Hematopoietic multipotent progenitor cell treated with erythropoietin and hydrocortisone succinate and interleukin-3 and kit ligand, for 8 days (in vitro differentiated cells): ENCODE measurements at regions not wholly inside any gene's neighbourhood (a gene's known extent, or its start where the extent isn't known, plus 50 kb on each side); places are given as distances from the start of the nearest gene placed in this dataset.

Source experiments
- DNase-seq: peaks from one replicate; pipeline ENCODE4 v3.0.0-alpha.2; 2015

- DNase-seq = no peak
These were observed 125.2 kb upstream of the SMIM23 start for GRCh38 chr5:171660434-171660833.

DNA sequence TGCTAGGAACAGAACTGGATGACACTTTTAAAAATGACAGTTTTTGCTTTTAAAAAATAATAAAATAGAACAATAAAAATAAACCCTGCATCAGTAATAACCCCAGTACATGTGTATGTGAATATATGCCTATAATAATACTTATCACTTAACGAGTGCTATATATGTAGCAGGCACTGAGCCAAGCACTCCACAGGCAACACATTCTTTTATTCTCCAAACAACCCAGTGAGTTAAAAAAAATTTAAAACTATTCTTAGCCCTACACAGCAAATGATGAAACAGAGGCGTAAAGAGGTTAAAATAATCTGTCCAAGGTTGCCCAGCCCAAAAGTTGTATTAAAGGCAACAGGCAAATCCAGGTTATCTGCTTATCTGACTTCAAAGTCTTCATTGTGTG, 124.5 kb upstream of the SMIM23 start:
- DNase-seq = no peak

GRCh38 chr5:171663311-171664085, 122.1 kb upstream of the SMIM23 start:
- DNase-seq = no peak

DNA sequence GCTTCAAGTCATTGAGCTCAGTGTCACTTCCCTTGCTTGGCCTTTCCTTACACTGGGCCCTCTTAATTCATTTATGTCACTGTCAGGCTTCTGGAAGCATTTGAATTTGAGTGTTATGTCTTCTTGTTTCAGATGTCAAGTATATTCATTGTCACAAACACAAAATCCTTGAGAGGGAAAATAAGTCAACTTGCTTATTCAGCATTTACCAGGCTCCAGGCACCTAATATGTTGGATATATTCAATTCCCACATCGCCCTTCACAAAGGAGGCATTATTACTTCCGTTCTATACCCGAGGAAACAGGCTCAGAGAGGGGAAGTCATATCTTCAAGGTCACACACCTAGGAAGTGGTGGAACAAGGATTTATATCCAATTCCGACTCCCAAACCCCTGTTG, 121.1 kb upstream of the SMIM23 start:
- no peak for DNase-seq

GRCh38 chr5:171666815-171667214, 118.8 kb upstream of the SMIM23 start:
- no peak for DNase-seq

DNA sequence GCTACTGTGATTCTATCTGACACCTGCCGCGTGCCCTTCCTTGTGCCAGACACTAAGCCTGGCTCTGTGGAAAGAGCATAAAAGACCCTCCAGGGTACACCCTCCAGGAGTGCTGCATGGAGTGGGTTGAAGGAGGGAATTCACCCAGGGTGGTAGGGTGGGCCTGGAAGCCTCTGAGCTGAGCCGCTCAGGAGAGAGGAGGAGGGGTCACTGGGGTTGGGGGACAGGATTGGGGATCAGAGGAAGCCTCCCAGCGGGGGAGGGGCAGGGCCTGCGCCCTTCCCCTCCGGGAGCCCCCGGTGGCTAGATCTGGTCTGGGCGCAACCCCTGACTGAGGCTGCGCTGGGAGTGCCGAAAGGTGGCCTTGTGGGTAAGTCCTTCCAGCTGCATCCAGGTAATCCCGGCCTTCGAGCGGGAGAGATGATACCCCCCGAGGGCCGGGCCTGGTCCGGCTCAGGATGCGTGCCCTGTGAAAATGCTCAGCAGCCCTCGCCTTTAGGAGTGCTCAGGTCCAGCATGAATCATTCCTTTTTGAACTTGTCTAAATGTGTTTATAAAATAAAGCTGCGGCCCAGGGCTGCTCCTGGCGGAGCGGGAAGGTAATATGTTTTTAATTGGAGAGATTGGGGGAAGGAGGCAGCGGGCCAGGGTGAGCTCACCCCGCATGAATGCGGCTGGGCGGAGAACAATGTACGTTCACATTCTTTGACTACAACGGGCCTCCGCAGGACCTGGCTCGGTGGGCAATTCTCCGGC, 118.1 kb upstream of the SMIM23 start:
- no peak for DNase-seq

- DNase-seq = no peak
These were observed 117.6 kb upstream of the SMIM23 start for GRCh38 chr5:171668097-171668412.

DNA sequence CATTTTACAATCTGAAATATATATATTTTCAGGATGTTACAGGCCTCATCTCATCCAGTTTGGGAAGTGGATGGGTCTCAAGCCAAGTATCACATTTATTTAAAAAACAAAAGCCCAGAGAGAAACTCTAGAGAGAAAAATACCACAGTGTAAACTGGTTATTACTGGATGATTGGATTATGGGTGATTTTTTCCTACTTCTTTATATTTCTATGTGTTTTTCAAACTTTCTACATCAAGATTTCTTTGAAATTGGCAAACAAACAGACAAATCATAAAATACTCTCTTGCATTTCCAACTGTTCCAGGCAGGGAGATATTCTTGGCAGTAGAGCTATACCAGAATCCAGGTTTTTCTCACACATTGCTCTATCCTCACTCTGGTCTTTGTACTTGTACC, 116.0 kb upstream of the SMIM23 start:
- no peak for DNase-seq

- DNase-seq = no peak
These were observed 113.1 kb upstream of the SMIM23 start for GRCh38 chr5:171672556-171672955.

DNA sequence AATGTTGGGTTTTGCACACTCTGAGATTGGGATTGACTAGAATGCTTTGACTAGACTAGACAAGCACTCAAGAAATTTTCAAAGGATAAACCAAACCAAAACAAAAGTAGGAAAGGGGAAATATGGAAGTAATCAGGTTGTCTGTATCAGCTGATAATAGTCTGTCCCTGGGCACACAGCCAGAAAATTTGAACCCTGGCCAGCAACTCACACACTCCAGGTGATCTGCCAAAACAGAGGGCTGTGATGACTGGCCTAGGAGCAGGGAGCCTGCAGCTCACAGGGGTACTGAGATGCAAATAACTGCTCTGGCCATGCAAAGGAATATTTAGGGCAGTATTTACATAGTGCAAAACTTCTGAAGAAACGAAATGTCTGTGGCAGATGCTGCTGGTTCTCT, 112.3 kb upstream of the SMIM23 start:
- peak; percentile 8 for DNase-seq

DNA sequence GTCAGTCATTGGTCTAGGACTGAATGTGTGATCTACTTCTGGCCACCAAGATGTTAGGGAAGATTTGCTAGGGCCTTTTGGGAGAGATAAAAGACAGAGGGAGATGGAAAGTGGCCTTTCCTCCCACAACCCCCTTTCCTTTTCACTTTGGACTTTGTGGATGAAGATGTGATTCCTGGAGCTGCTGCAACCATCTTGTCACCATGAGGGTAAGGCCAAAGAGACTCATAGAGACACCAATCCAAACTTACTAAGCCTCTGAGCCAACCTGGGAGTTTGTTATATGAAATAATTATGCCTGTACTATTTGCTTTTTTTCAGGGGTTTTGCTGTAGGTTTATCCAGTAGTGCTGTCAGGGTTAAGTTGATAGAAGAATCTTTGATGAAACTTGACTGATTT, 111.8 kb upstream of the SMIM23 start:
- no peak for DNase-seq

GRCh38 chr5:171675511-171675910, 110.1 kb upstream of the SMIM23 start:
- no peak for DNase-seq

DNA sequence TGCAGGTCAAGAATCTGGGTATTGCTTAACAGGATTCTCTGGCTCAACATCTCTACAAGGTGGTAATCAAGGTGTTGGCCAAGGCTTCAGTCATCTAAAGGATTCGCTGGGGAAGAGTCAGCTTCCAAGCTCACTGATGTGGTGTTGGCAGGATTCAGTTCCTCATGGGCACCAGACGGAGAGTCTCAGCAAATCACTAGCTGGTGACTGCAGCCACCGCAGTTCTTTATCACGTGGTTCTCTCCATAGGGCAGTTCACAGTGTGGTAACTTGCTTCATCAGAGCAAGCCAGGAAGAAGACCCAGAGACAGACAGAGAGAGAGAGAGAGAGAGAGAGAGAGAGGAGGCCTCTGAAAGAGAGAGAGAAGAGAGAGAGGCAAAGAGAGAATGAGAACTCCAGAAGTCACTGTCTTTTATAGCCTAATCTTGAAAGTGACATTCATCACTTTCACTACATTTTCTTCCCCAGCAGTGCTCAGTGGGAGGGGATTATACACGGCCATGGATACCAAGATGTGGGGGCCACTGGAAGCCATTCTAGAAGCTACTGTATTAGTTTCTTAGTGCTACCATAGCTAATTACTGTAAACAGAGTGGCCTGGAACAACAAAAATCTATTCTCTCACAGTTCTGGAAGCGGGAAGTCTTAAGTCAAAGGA, 109.2 kb upstream of the SMIM23 start:
- no peak for DNase-seq

- DNase-seq = no peak
These were observed 107.0 kb upstream of the SMIM23 start for GRCh38 chr5:171678646-171679045.

DNA sequence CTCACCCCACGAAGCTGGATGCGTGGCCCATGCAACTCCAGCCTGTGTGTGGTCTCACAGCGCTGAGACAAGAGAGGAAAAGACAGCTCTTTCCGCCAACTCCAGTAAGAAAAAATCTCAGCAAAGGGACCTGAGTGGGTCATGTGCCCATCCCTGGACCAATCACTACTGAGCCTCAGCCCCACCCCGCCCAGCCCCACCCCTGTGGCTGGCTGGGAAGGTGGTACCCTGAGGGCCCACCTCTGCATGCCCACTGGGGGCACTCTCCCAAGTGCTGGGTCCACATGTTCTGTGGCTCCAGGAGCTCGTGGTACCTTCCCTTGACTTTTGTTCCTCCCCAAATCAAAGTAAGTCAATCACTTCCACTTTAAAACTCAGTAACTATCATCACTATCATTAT, 105.1 kb upstream of the SMIM23 start:
- DNase-seq = no peak

DNA sequence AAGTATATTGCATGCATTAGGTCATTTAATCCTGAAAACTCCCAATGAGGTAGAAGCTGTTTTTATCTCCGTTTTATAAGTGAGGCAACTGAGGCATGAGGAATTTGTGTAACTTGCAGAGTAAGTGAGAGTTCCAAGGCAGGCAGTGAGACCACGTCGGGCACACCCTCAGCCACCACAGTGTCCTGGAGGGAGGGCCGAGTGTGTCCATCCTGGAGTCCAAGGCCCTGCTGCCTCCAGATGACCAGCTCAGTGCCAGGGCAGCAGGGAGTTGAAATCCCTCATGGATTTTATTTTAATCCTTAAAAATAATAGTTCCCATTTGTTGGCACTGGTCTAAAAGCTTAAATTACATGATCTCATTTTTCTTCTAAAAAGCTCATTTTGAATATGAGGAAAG, 104.6 kb upstream of the SMIM23 start:
- DNase-seq = no peak

DNA sequence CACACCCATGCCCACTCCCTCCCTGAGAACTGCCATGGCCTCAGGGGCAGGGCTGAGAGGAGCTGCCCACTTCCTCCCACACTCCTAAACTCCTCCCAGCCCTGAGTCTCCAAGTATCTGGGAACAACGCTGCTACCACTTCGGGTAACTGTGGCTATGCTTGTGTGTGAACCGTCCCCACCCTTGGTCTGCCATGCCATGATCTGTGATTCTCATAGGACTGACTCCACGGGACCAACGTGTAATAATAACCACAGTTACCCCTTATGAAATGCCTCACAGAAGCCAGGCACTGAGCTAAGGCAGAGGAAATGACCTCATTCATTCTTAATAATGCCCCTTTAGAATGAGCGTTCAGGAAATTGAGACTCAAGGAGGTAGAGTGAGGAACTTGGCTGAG, 103.9 kb upstream of the SMIM23 start:
- no peak for DNase-seq

- DNase-seq = no peak
These were observed 102.8 kb upstream of the SMIM23 start for GRCh38 chr5:171682801-171683200.

- DNase-seq = no peak
These were observed 101.4 kb upstream of the SMIM23 start for GRCh38 chr5:171684169-171684568.

DNA sequence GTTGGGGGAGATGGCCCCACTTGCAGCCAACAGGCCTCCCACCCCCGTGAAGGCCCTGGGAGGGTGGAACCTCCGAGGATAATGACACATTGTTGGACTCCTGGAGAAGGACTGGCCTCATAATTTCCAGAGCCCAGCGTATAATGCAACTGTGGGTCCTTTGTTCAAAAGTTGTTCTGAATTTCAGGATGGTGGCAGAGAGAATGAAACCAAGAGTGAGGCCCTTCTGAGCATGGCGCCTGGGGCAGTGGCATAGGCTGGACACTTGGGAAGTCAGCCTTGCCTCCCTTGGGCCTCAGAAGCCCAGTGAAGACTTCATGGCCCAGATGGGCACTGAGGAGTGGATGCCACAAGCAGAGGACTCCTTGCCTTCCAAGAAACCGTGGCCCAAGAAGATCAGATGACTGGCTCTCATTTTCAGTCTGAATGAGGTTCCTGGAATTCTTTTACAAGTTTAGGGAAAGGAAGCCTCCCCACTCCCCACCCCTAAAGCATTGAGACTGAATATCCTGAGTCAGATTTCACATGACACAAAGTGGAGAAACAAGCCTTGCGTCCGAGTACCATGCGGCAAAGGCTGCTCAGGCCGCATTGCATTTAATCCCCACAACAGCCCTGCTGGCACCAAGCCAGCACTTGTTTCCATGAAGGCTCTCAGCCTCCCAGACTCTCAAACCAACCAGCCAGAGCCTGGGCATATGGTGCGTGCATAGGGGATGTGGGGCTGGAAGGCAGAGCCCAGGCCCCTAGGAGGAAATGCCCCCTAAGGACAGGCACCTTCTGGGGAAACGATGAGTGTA, 96.7 kb upstream of the SMIM23 start:
- peak; percentile 28 for DNase-seq

DNA sequence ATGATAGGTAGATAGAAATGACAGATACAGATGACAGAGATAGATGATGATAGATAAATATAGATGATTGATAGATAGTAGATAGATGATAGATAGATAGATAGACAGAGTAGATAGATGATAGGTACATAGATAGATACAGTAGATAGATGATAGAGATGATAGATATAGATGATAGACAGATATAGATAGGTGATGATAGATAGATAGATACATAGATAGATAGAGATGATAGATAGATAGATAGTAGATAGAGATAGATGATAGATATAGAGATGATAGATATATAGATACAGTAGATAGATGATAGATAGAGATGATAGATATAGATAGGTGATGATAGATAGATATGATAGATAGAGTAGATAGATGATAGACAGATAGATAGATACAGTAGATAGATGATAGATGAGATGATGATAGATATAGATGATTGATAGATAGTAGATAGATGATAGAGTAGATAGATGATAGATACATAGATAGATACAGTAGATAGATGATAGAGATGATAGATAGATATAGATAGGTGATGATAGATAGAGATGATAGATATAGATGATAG, 95.7 kb upstream of the SMIM23 start:
- no peak for DNase-seq

DNA sequence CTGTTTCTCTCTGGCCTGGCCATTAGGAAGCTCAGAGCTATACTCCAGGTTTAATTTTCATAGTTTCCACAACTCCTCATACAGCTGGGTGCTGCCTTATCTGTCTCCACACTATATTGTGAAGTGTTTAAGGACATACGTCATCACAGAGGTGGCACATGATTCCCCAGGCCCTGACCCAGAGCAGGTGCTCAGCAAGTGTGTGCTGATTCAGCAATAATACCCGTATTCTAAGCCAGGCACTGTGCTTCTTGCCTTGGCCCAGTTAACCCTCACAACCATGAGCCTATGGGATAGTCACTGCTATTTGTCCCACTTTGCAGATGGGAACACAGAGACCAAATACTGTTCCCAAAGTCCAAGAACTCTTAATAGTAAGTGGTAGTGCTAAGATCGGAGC, 93.5 kb upstream of the SMIM23 start:
- no peak for DNase-seq

GRCh38 chr5:171692936-171693335, 92.7 kb upstream of the SMIM23 start:
- DNase-seq = no peak
